Keratinocyte (primary cell): ENCODE measurements at regions not wholly inside any gene's neighbourhood (a gene's known extent, or its start where the extent isn't known, plus 50 kb on each side); places are given as distances from the start of the nearest gene placed in this dataset.

ENCODE experiments used
- EZH2 ChIP-seq: IDR thresholded peaks from one replicate; pipeline ENCODE4 v1.6.1; 2012; ENCODE audit warnings: inconsistent platforms, mild to moderate bottlenecking, low read length, moderate library complexity
- TF ChIP-seq, protein P1 (sequence below), 3 experiments: IDR thresholded peaks in 1 of 3; conservative IDR thresholded peaks in 1 of 3; optimal IDR thresholded peaks in 1 of 3; 2 replicates in 2 of 3; 3 replicates in 1 of 3; pipeline versions ENCODE3 to v1.5.1; 2011; ENCODE audit warnings: low read length in 3 of 3, mild to moderate bottlenecking in 3 of 3, moderate library complexity in 2 of 3, control low read depth in 1 of 3, inconsistent platforms in 1 of 3; ENCODE audit not compliant: insufficient read depth in 2 of 3; ENCODE audit errors: extremely low read depth in 1 of 3

DNA sequence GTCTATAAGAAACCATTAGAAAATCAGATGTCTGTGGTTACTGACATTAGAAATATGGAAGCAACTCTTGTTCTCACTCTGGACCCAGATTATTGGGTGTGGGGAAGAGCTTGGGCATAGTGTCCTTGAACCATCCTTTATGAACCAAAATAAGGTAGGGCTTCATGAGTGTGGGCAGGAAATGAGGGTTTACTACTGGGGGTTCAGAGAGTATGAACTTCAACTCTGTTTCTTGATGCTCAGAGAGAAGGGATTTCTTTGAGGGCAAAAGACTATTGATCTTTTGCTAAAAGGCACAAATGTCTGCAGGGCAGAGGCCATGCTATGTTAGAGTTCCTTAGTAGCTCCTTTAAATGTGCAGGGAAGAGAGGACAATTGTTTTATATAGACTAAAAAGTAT, 183.3 kb upstream of the ATP2B1 start:
- TF ChIP-seq, protein P1, sequence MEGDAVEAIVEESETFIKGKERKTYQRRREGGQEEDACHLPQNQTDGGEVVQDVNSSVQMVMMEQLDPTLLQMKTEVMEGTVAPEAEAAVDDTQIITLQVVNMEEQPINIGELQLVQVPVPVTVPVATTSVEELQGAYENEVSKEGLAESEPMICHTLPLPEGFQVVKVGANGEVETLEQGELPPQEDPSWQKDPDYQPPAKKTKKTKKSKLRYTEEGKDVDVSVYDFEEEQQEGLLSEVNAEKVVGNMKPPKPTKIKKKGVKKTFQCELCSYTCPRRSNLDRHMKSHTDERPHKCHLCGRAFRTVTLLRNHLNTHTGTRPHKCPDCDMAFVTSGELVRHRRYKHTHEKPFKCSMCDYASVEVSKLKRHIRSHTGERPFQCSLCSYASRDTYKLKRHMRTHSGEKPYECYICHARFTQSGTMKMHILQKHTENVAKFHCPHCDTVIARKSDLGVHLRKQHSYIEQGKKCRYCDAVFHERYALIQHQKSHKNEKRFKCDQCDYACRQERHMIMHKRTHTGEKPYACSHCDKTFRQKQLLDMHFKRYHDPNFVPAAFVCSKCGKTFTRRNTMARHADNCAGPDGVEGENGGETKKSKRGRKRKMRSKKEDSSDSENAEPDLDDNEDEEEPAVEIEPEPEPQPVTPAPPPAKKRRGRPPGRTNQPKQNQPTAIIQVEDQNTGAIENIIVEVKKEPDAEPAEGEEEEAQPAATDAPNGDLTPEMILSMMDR (optimal IDR thresholded peaks at IDR 0.05 in 1 of 3, IDR thresholded peaks at IDR 0.05 in 1 of 3, conservative IDR thresholded peaks at IDR 0.05 in 1 of 3; ENCODE audit: extremely low read depth in 1 of 3, insufficient read depth in 2 of 3, low read length in 3 of 3) = no peak
- no peak for TF ChIP-seq EZH2
